ENCODE measurements at regions not wholly inside any gene's neighbourhood (a gene's known extent, or its start where the extent isn't known, plus 50 kb on each side); places are given as distances from the start of the nearest gene placed in this dataset.

DNA sequence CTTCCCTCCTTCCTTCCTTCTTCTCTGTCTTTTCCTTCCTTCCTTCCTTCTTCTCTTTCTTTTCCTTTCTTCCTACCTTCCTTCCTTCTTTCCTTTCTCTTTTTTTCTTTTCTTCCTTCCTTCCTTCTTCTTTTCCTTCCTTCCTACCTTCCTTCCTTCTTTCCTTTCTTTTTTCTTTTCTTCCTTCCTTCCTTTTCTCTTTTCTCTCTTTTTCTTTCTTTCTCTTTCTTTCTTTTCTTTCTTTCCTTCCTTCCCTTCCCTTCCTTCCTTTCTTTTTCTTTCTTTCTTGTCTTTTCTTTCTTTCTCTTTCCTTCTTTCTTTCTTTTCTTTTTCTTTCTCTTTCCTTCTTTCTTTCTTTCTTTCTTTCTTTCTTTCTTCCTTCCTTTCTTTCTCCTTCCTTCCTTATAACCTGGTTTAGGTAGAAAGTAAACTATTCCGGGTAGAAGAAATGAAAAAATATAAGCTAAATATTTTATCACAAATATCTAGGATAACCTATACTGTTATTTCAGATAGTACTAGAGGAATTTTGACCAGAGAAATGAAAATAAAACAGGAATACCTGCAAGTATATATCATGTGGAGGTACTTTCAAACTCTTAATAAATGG, 1741.8 kb upstream of the CDH9 start:
- no peak for TF ChIP-seq POLR2AphosphoS5 (IDR thresholded peaks at IDR 0.05)
- TF ChIP-seq, protein P1, sequence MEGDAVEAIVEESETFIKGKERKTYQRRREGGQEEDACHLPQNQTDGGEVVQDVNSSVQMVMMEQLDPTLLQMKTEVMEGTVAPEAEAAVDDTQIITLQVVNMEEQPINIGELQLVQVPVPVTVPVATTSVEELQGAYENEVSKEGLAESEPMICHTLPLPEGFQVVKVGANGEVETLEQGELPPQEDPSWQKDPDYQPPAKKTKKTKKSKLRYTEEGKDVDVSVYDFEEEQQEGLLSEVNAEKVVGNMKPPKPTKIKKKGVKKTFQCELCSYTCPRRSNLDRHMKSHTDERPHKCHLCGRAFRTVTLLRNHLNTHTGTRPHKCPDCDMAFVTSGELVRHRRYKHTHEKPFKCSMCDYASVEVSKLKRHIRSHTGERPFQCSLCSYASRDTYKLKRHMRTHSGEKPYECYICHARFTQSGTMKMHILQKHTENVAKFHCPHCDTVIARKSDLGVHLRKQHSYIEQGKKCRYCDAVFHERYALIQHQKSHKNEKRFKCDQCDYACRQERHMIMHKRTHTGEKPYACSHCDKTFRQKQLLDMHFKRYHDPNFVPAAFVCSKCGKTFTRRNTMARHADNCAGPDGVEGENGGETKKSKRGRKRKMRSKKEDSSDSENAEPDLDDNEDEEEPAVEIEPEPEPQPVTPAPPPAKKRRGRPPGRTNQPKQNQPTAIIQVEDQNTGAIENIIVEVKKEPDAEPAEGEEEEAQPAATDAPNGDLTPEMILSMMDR (IDR thresholded peaks at IDR 0.05), result no peak
